CD14-positive monocyte (primary cell): ENCODE measurements at regions not wholly inside any gene's neighbourhood (a gene's known extent, or its start where the extent isn't known, plus 50 kb on each side); places are given as distances from the start of the nearest gene placed in this dataset.
"Not testable (repeated sequence)": the region's sequence is repeated elsewhere in the genome, so short reads cannot be mapped to it uniquely, and the experiment has no call there.

Source experiments
- DNase-seq, 3 donors: peaks; one replicate each; pipeline ENCODE4 v3.0.0-alpha.2; 2011 to 2022
- H2AFZ ChIP-seq: 2 replicates; pipeline ENCODE4 v1.6.0; 2012; ENCODE audit warnings: mild to moderate bottlenecking, low read depth, low read length, inconsistent platforms; ENCODE audit not compliant: insufficient read depth, poor library complexity, severe bottlenecking
- H3K27ac ChIP-seq, 2 donors: 1 replicate in 1 of 2; 2 replicates in 1 of 2; pipeline ENCODE4 v1.5.1; 2012 to 2013; ENCODE audit warnings: low read length in 2 of 2, control low read depth in 1 of 2, inconsistent platforms in 1 of 2, low read depth in 1 of 2, mild to moderate bottlenecking in 1 of 2
- H3K27me3 ChIP-seq, 2 donors: one replicate each; pipeline versions ENCODE4 v1.6.0 to v1.6.1; 2011 to 2013; ENCODE audit warnings: low read length in 2 of 2; ENCODE audit not compliant: control insufficient read depth in 2 of 2, insufficient read depth in 2 of 2
- H3K36me3 ChIP-seq, 2 donors: replicated peaks in 1 of 2; 1 replicate in 1 of 2; 2 replicates in 1 of 2; pipeline versions ENCODE4 v1.5.1 to v1.6.1; 2012 to 2013; ENCODE audit warnings: low read length in 2 of 2, control low read depth in 1 of 2, inconsistent platforms in 1 of 2, mild to moderate bottlenecking in 1 of 2; ENCODE audit not compliant: insufficient read depth in 2 of 2, control insufficient read depth in 1 of 2
- H3K4me1 ChIP-seq, 2 donors: 1 replicate in 1 of 2; 2 replicates in 1 of 2; pipeline versions ENCODE4 v1.5.1 to v1.6.1; 2012 to 2013; ENCODE audit warnings: low read length in 2 of 2, control low read depth in 1 of 2, inconsistent platforms in 1 of 2, mild to moderate bottlenecking in 1 of 2, moderate library complexity in 1 of 2; ENCODE audit not compliant: insufficient read depth in 2 of 2, control insufficient read depth in 1 of 2
- H3K4me2 ChIP-seq: replicated peaks from 2 replicates; pipeline ENCODE3; 2012; ENCODE audit warnings: low read length, moderate library complexity, mild to moderate bottlenecking; ENCODE audit not compliant: poor library complexity, severe bottlenecking; ENCODE audit errors: extremely low read depth
- H3K4me3 ChIP-seq, 3 experiments: fragments of 200-600 bp in 1 of 3; sonication (generic) in 1 of 3; replicated peaks in 1 of 3; 1 replicate in 2 of 3; 2 replicates in 1 of 3; pipeline ENCODE4 v1.5.1; 2011 to 2013; ENCODE audit warnings: low read length in 3 of 3, mild to moderate bottlenecking in 3 of 3, control low read depth in 2 of 3, low read depth in 2 of 3, inconsistent platforms in 1 of 3, moderate library complexity in 1 of 3
- H3K79me2 ChIP-seq: 2 replicates; pipeline ENCODE4 v1.6.0; 2012; ENCODE audit warnings: mild to moderate bottlenecking, control low read depth, inconsistent platforms, low read length, moderate library complexity; ENCODE audit not compliant: insufficient read depth
- H3K9ac ChIP-seq: 2 replicates; pipeline ENCODE4 v1.6.0; 2017; ENCODE audit warnings: low read length, mild to moderate bottlenecking; ENCODE audit not compliant: insufficient read depth, poor library complexity, severe bottlenecking
- H3K9me3 ChIP-seq, 2 donors: replicated peaks in 1 of 2; 1 replicate in 1 of 2; 2 replicates in 1 of 2; pipeline versions ENCODE4 v1.5.1 to v1.6.1; 2012 to 2013; ENCODE audit warnings: low read length in 2 of 2, control low read depth in 1 of 2; ENCODE audit not compliant: control insufficient read depth in 1 of 2, insufficient read depth in 1 of 2
- H4K20me1 ChIP-seq: 2 replicates; pipeline ENCODE4 v1.6.0; 2012; ENCODE audit warnings: mild to moderate bottlenecking, low read length, control low read depth, moderate library complexity; ENCODE audit not compliant: insufficient read depth
- H3K27ac Mint-ChIP-seq, 7 donors: one replicate each; pipeline ENCODE4 v1.8.0; 2020; ENCODE audit warnings: mild to moderate bottlenecking in 7 of 7, mixed read lengths in 7 of 7, moderate library complexity in 6 of 7, inconsistent platforms in 2 of 7
- H3K27me3 Mint-ChIP-seq, 3 donors: one replicate each; pipeline ENCODE4 v1.8.0; 2021 to 2022; ENCODE audit warnings: low read depth in 3 of 3, mild to moderate bottlenecking in 3 of 3, mixed read lengths in 3 of 3, moderate library complexity in 3 of 3, inconsistent platforms in 1 of 3
- H3K36me3 Mint-ChIP-seq, 2 donors: one replicate each; pipeline ENCODE4 v1.8.0; 2020; ENCODE audit warnings: mixed read lengths in 2 of 2, inconsistent platforms in 1 of 2, mild to moderate bottlenecking in 1 of 2
- H3K4me1 Mint-ChIP-seq: one replicate; pipeline ENCODE4 v1.8.0; 2020; ENCODE audit warnings: mild to moderate bottlenecking, mixed read lengths
- H3K4me3 Mint-ChIP-seq, 2 donors: one replicate each; pipeline ENCODE4 v1.8.0; 2020; ENCODE audit warnings: mild to moderate bottlenecking in 2 of 2, mixed read lengths in 2 of 2, moderate library complexity in 1 of 2
- H3K9me3 Mint-ChIP-seq, 7 donors: one replicate each; pipeline ENCODE4 v1.8.0; 2020 to 2022; ENCODE audit warnings: mixed read lengths in 7 of 7, mild to moderate bottlenecking in 6 of 7, moderate library complexity in 6 of 7, inconsistent platforms in 2 of 7
- CTCF ChIP-seq: fragments of 200-600 bp; IDR thresholded peaks from one replicate; pipeline ENCODE4 v1.8.0; 2022; ENCODE audit warnings: antibody characterized with exemption, mild to moderate bottlenecking
- WGBS: methylation state at CpG from one replicate; pipeline ENCODE4 v1.1.5; 2013; ENCODE audit warnings: missing lambda C conversion rate; ENCODE audit not compliant: insufficient coverage; 5-methylcytosine and 5-hydroxymethylcytosine counted together
- intact Hi-C, 2 donors: fragments of 100-400 bp; cut with micrococcal nuclease; formaldehyde crosslinking; loops; one replicate each; pipeline versions ENCODE4 v1.15.0 to v1.15.1; 2023

GRCh38 chr9:20237686-20238085, 384.6 kb downstream of the MLLT3 start:
- Mint-ChIP-seq H3K4me3 (no peak overlapping the region), H3K27ac (no peak overlapping the region), H3K4me1 (peaks cover 16% of the 10 kb centered on the region), H3K27me3 (peaks cover 1 to 7% (median 4%) of the 10 kb centered on the region in 3 donors), H3K36me3 (no peaks in the 10 kb centered on the region), H3K9me3 (peaks cover 7 to 19% (median 13%) of the 10 kb centered on the region in 7 donors)
- 100% methylated on average over 1 of the region's 1 CpG for WGBS
- Histone ChIP-seq H3K4me3 (no peak overlapping the region), H3K27me3 (no peaks in the 10 kb centered on the region), H3K9me3 (peaks cover 0 to 12% of the 10 kb centered on the region in 2 donors), H3K27ac (no peak overlapping the region), H4K20me1 (no peaks in the 10 kb centered on the region), H3K79me2 (no peaks in the 10 kb centered on the region), H3K9ac (no peak overlapping the region), H3K4me2 (no peak overlapping the region), H3K4me1 (peaks cover 9 to 13% of the 10 kb centered on the region in 2 donors), H2AFZ (no peak overlapping the region), H3K36me3 (no peaks in the 10 kb centered on the region)
- intact Hi-C loops: no loop called here
- no peak for TF ChIP-seq CTCF
- DNase-seq: no peak

DNA sequence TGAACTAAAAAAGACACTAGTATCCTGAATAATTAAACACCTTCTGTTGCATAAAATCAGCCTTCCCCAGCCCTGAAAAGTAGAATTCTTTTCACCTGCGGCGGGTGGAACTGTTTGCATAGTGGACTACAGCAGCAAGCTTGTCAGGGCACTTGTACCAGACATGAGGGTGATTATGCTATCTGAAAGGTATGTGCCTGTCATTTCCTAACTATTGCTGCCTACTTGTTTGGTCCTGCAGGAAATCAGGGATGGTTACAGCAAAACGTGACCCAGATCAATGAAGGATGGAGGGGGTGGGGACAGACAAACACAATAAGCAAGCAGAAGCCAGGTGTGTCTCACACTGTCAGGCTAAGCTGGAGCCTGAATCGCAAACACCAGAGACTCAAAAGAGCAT, 385.6 kb downstream of the MLLT3 start:
- Mint-ChIP-seq H3K4me1 (peaks cover 6% of the 10 kb centered on the region), H3K27me3 (peaks cover 1 to 7% (median 4%) of the 10 kb centered on the region in 3 donors), H3K9me3 (peaks cover 4 to 21% (median 15%) of the 10 kb centered on the region in 7 donors), H3K36me3 (no peaks in the 10 kb centered on the region), H3K4me3 (no peak overlapping the region), H3K27ac (no peak overlapping the region)
- intact Hi-C loops: no loop called here
- H3K9me3 ChIP-seq: peaks cover 0 to 12% of the 10 kb centered on the region in 2 donors
- no peaks in the 10 kb centered on the region for H4K20me1 ChIP-seq
- peaks cover 0 to 3% of the 10 kb centered on the region in 2 donors for H3K4me1 ChIP-seq
- H2AFZ ChIP-seq: no peak overlapping the region
- H3K27ac ChIP-seq: no peak overlapping the region
- no peak overlapping the region for H3K4me3 ChIP-seq
- no peaks in the 10 kb centered on the region for H3K27me3 ChIP-seq
- TF ChIP-seq CTCF: no peak
- WGBS: 100% methylated on average over 3 of the region's 4 CpGs
- H3K79me2 ChIP-seq: no peaks in the 10 kb centered on the region
- no peaks in the 10 kb centered on the region for H3K36me3 ChIP-seq
- no peak overlapping the region for H3K9ac ChIP-seq
- no peak overlapping the region for H3K4me2 ChIP-seq
- DNase-seq: no peak

- H3K9me3 Mint-ChIP-seq: peaks cover 4 to 29% (median 17%) of the 10 kb centered on the region in 7 donors
- H3K4me3 ChIP-seq, H3K4me3 Mint-ChIP-seq, H3K79me2 ChIP-seq, H3K36me3 Mint-ChIP-seq, H2AFZ ChIP-seq, H4K20me1 ChIP-seq, H3K4me1 Mint-ChIP-seq, H3K4me2 ChIP-seq, H3K9ac ChIP-seq, H3K27me3 Mint-ChIP-seq, H3K36me3 ChIP-seq, H3K27ac ChIP-seq, intact Hi-C loops, H3K27ac Mint-ChIP-seq, DNase-seq, H3K27me3 ChIP-seq, H3K4me1 ChIP-seq: not testable (repeated sequence)
- WGBS: 96% methylated on average over 8 of the region's 11 CpGs
- peaks cover 0 to 12% of the 10 kb centered on the region in 2 donors for H3K9me3 ChIP-seq
Observed at GRCh38 chr9:20235206-20235605, 387.1 kb downstream of the MLLT3 start.
